ENCODE measurements at regions not wholly inside any gene's neighbourhood (a gene's known extent, or its start where the extent isn't known, plus 50 kb on each side); places are given as distances from the start of the nearest gene placed in this dataset.

- TF ChIP-seq EZH2 (IDR thresholded peaks at IDR 0.05) (no peak), POLR2AphosphoS5 (IDR thresholded peaks at IDR 0.05; ENCODE audit: borderline replicate concordance, low read depth, low read length) (no peak), FOXP2 (optimal IDR thresholded peaks at IDR 0.05; ENCODE audit: control extremely low read depth, extremely low read length, insufficient read depth) (no peak)
Observed at GRCh38 chr5:68843624-68844364, 250.0 kb upstream of the SLC30A5 start.
